Esophagus mucosa (tissue), 1 donor: ENCODE measurements at regions not wholly inside any gene's neighbourhood (a gene's known extent, or its start where the extent isn't known, plus 50 kb on each side); places are given as distances from the start of the nearest gene placed in this dataset.
A peak's percentile ranks its signal among the peaks of the same experiment; 100 is the strongest.
"Not testable (repeated sequence)": the region's sequence is repeated elsewhere in the genome, so short reads cannot be mapped to it uniquely, and the experiment has no call there.

Experiments used
- ATAC-seq: fragments of 200-7000 bp; cut with Tn5 transposase; one replicate; pipeline ENCODE4 v1.9.1; 2020
- donor health status: DM: yes; HTN: yes; CAD: no.

DNA sequence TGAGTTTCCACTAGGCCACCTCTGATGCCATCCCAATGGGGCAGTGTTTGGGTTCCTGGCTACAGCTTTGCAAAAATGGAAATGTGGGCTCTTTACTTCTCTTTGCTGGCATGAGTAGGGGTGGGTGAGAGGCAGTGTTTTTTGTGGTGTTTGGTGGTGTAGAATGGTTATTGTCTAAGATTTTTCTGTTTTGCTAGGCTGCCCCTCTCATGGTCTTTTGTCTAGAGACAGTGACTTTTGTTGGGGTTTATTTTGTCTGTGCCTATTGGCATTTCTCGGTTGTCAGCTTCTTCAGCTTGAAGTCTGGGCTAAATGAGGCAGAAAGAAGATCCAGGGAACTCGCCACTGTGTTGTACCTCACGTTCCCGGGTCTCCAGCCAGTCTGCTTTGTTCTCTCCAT, 112.1 kb downstream of the CENPF start:
- ATAC-seq: no peak

DNA sequence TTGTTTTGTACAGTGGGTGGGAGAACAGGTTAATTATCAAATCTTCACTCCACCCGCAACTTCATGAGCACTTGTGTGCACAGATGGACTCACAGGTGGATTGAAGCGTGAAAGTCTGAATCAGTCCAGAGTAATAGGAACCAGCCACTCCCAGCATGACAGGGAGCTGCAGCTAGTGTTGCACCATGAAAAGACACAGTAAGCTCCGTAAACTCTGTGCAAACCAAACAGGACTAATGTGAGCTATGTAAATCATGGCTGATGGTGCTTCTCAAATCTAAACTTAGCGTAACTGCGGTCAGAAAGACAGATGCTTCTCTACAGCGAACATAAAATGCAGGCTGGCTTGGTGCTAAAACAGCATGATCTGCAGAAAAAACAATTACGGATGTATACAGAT, 114.4 kb downstream of the CENPF start:
- peak; percentile 87 for ATAC-seq

DNA sequence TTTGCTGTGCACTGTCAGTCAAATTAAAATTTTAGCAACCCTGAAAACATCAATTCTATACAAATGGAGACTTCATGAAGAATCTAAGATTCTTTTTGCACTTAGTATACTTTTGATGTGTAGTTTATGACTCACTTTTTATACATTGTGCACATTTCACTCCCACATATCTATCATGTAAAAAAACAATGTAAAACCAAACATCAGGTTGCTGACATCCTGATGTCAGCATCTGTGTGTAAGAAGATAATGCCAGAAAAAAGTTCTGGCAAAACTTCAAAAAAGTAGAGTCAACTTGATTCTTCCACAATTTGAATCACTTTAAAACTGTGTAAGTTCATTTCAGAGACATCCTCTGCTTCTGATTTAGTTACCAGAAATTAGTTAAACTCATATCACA, 115.7 kb downstream of the CENPF start:
- ATAC-seq: no peak

- no peak for ATAC-seq
Observed at GRCh38 chr1:214719207-214719606, 116.2 kb downstream of the CENPF start.

DNA sequence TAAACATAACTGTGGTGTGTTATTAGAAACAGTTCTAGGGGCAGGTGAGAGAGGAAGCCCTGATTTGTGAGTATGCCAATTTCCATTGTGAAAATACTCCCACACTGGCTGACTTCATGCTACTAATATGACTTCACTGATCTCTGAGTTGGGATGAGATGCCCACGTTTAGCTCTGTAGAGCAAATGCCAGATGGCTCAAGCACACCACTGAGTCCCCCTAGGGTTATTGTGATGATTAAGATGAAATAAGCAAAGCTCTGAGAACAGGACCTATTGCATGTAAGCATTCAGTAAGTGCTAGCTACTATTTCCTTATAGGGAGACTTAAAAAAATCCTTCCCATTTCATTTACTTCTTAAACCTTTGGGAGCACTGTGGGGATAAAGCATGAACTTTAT, 117.6 kb downstream of the CENPF start:
- ATAC-seq: no peak

GRCh38 chr1:214727274-214727673, 124.3 kb downstream of the CENPF start:
- ATAC-seq: no peak

DNA sequence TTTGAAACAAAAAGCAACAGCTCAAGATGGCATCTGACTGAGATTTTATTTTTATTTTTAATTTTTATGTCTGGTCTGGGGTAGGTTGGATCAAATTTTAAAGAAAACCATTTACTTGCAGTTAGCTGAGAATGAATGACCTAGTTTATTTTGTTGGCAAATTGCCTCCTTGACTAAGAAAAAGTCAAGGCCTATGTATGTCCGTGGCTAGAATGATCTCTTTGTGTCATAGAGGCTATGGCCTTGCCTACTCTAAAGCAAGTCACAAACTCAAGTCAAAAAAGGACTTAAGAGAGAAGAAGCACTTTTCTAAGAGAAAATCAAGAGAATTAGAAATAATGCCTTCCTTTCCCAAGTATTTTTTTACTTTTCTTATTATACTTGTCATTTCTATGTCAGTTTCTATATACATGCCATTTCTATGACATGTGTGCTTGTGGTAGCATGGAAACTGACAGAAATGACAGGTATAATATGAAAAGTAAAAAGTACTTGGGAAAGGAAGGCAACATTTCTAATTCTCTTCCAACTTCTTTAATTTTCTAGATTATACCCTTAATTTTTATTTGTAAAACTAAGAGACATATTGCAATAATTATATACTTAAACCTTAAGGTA, 136.7 kb downstream of the CENPF start:
- ATAC-seq: no peak

DNA sequence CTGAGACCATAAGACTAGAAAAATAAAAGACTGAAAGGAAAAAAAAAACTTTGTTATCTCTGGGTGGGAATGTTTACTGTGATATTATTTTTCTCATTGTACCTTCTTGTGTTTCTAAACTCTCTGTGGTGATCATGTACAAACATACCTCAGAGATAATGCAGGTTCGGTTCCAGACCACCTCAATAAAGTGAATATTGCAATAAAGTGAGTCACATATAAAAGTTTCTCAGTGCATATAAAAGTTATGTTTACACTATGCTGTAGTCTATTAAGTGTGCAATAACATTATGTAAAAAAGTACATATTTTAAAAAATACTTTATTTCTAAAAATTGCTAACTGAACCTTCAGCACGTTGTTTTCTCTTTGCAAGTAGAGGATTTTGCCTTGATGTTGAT, 137.5 kb downstream of the CENPF start:
- no peak for ATAC-seq

GRCh38 chr1:214747050-214747635, 144.1 kb downstream of the CENPF start:
- no peak for ATAC-seq

- ATAC-seq: no peak
Observed at GRCh38 chr1:214753236-214753852, 150.3 kb downstream of the CENPF start.

GRCh38 chr1:214761030-214761429, 158.0 kb downstream of the CENPF start:
- no peak for ATAC-seq

- no peak for ATAC-seq
Observed at GRCh38 chr1:214762902-214763301, 159.9 kb downstream of the CENPF start.

DNA sequence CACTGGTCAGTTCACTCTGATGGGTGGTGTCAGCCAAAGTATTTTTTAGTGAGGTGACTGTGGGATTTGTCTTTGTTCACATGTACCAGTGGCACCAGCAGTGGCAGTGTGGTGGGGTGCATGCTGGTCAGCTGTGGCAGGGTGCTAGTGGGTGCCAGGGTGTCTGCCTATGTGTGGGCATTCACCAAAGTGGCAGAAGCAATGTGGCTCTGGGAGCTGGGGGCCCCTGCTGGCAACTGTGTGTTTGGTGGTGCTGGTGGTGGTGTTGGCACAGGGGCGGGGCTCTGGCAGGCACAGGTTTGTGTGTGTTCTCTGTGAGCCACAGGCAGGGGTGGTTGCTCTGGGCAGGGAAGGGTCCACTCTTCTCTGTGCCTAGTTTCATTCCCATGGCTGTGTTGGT, 161.5 kb downstream of the CENPF start:
- no peak for ATAC-seq

- no peak for ATAC-seq
Observed at GRCh38 chr1:214767221-214767620, 164.2 kb downstream of the CENPF start.

- not testable (repeated sequence) for ATAC-seq
Observed at GRCh38 chr1:214769666-214770065, 166.7 kb downstream of the CENPF start.

GRCh38 chr1:214777364-214777763, 174.4 kb downstream of the CENPF start:
- ATAC-seq: no peak

DNA sequence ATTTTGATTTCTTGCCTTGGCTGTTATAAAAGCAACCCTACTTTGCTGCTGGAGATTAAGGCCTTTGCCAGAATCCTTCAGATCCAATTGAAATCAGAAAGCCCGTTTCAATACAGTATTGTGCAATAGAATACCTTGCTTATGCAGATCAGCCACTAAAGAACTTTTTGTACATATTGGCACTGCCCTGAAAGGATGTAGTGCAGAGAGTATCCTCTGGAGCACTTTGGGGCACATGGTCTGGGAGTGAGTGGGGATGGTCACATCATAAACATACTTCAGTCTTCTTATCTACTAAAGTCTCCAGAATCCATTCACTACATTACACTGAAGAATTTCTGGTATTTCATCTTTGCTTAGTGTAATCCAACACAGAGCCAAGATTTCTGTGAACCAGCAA, 189.0 kb downstream of the CENPF start:
- no peak for ATAC-seq

DNA sequence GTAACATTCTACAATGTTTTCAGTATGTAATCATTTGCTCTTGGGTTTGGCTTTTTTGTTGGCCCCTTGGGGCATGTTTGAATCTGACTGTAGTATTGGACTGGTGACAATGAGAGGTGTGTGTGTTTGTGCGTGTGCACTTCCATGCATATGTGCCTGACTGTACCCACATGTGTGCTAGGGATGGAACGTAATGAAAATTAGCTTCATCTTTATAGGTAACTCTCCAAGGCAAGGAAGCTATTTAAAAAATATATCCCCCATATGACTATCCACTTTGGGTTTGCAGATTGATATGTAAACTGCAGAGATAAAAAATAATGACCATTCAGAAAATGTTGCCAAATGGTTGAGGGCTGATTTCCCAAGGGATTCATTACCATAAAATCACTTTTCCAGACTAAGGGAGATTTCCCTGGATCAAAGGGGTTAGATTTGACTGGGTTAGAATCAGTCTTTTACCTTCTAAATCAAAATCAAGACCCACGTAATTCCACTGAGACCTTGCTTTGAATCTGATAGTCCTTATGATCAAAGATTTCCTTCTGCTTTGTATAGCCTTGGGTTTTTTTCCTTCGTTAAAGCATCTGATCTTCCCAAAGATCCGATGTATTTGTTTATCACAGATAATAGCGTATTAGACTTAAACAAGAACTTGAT, 189.7 kb downstream of the CENPF start:
- no peak for ATAC-seq

DNA sequence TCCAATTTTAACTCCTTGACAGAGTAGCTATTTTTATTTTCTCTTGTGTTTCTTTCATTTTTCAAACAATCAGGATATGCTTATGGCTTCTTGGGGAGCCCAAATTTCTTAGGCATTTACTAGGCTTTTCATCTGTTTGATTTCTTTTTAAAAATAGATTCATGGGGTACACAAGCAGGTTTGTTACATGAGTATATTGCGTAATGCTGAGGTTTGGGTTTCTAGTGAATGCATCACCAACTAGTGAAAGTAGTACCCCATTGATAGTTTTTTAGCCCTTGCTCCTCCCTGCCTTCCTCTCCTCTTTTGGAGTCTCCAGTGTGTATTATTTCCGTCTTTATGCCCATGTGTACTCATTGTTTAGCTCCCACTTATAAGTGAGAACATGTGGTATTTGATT, 190.7 kb downstream of the CENPF start:
- ATAC-seq: no peak

DNA sequence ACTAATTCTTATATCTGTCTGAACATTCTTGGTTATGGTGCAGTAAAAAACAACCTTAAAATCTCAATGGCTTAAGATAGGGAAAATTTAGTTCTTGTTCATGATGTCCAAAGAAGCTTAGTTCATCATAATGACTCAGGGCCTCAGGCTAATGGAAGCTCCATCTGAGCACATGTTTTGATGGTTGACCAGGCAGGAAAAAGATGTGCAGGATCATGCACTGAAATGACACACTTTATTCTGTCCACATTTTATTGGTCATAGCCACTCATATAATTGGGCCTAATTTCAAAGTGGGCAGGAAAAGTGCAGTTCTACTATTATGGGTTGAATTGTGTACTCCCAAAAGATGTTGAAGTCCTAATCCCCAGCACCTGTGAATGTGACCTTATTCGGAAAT, 198.2 kb downstream of the CENPF start:
- no peak for ATAC-seq

DNA sequence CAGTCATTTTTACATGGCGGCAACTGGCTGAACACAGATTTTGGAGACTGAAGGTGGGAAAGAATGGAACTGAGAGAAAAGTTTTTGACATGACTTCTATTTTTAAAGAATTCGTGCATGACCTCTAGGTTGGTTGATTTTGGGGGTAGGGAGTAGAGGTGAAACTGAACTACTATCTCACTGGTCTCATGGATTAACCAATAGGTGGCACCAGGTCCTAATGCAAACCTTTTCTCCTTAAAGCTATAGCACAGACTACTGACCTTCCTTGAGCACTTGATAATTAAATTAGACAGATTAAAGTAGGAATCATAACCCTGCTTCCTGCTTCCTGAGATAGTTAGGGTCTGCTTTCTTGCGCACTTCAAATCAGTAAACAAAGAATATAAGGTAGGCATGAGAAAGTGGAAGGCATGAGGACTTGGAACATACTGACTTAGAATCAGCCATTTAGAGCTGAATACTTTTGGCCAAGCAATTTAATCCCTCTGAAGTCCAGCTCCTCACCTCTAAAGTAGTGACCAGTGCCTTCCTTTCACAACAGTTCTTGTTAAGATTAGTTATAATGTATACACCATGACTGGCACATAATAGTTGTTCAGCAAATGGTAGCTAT, 206.0 kb downstream of the CENPF start:
- ATAC-seq: no peak

DNA sequence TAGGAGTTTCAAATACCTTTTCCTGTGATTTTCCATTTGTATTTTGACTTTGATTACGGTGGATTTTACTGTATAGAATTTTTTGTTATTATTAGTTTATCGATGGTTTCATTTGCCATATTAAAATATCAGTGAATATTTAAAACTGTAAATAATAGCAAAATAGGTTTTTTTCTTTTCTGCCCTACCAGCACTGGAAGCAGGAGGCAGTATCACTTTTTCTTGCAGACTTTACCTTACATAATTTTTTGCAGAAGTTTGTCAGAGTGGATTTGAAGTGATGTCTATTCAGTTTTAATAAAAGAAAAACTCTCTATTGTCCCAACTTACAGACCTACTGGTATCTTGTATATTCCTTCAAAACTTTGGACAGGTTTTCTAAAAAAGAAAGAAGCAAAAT, 213.6 kb downstream of the CENPF start:
- ATAC-seq: no peak

GRCh38 chr1:214823311-214824117, 220.5 kb downstream of the CENPF start:
- ATAC-seq: no peak
